ENCODE measurements at regions not wholly inside any gene's neighbourhood (a gene's known extent, or its start where the extent isn't known, plus 50 kb on each side); places are given as distances from the start of the nearest gene placed in this dataset.

GRCh38 chrX:129111081-129111798 is 412.1 kb downstream of the SMARCA1 start:
- no peak for DNase-seq (ENCODE audit: low read depth)
- H3K4me3 ChIP-seq (ENCODE audit: low read depth, low read length) = no peak overlapping the region
- no peak for TF ChIP-seq CTCF (IDR thresholded peaks at IDR 0.05; ENCODE audit: low read depth, low read length, missing control alignments)

GRCh38 chrX:129108936-129109335 is 414.4 kb downstream of the SMARCA1 start:
- DNase-seq (ENCODE audit: low read depth) = no peak

DNA sequence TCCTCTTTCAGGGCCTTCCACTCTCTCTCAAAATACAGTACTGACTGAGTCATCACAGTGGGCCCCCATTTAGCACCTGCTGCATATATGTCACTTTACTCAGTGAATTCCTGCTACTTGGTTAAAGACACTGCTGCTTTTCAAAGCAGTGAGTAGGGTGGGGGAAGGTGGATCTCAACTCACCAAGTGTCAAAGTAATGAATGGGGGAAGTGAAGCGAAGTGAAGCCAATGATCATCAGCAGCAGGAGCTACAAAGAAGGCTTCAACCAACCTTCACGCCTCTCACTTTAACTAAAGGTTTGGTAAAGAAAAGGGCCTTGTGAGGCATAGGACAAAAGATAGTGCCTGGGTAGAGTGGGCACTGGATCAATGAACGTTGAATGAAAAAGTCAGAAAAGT is 424.1 kb downstream of the SMARCA1 start:
- DNase-seq (ENCODE audit: low read depth) = no peak
- H3K4me3 ChIP-seq (ENCODE audit: low read depth, low read length) = no peak overlapping the region
- no peak for TF ChIP-seq CTCF (IDR thresholded peaks at IDR 0.05; ENCODE audit: low read depth, low read length, missing control alignments)

More at GRCh38 chrX:129108936-129109335, 414.4 kb downstream of the SMARCA1 start:
- no peak overlapping the region for H3K4me3 ChIP-seq (ENCODE audit: low read depth, low read length)
- no peak for TF ChIP-seq CTCF (IDR thresholded peaks at IDR 0.05; ENCODE audit: low read depth, low read length, missing control alignments)

- no peak overlapping the region for H3K4me3 ChIP-seq (ENCODE audit: low read depth, low read length)
- TF ChIP-seq CTCF (IDR thresholded peaks at IDR 0.05; ENCODE audit: low read depth, low read length, missing control alignments) = no peak
- DNase-seq (ENCODE audit: low read depth) = no peak
These were observed 425.6 kb downstream of the SMARCA1 start for GRCh38 chrX:129097668-129098067.

DNA sequence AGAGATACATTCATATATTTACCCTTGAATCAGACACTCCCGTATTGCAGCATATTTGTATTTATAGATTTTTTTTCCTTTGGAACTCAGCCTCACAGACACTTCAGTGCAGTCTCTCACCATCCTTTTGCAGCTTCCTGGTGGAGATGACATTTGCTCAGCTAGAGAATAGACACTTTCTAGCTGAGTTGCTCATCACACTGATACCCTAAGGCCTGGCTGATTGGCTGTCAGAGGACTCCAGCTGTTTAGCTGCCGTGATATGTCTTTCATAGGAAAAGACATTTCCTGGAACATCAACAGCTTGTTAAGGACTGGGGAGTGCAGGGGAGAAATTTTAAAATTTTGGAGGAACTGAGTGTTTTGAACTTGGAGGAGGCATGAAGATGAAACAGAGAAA is 429.6 kb downstream of the SMARCA1 start:
- no peak overlapping the region for H3K4me3 ChIP-seq (ENCODE audit: low read depth, low read length)
- TF ChIP-seq CTCF (IDR thresholded peaks at IDR 0.05; ENCODE audit: low read depth, low read length, missing control alignments) = no peak

DNA sequence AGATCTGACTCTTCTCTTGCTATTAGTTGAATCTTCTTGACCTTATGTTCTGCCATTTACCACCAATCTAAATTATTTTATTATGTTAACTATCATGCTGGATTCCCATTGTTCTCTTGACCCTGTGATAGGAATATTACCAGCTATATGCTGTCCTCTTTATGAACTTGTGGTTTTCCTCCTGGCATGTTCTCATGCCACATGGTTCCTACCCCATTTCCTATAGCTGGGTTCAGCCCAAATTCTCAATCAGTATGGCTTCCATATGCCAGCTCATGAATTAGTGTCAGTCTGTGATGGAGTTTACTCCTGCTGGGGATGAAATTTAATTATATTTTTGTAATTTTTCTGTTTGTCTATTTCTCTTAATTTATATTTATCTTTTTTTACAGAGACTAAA is 430.5 kb downstream of the SMARCA1 start:
- H3K4me3 ChIP-seq (ENCODE audit: low read depth, low read length) = no peak overlapping the region
- DNase-seq (ENCODE audit: low read depth) = no peak
- TF ChIP-seq CTCF (IDR thresholded peaks at IDR 0.05; ENCODE audit: low read depth, low read length, missing control alignments) = no peak

More for the DNA sequence above, 429.6 kb downstream of the SMARCA1 start:
- DNase-seq (ENCODE audit: low read depth) = no peak

GRCh38 chrX:129092242-129092641 is 431.0 kb downstream of the SMARCA1 start:
- TF ChIP-seq CTCF (IDR thresholded peaks at IDR 0.05; ENCODE audit: low read depth, low read length, missing control alignments) = no peak
- H3K4me3 ChIP-seq (ENCODE audit: low read depth, low read length) = no peak overlapping the region
- DNase-seq (ENCODE audit: low read depth) = no peak

Data from GM12864 (cell line).